ENCODE measurements at regions not wholly inside any gene's neighbourhood (a gene's known extent, or its start where the extent isn't known, plus 50 kb on each side); places are given as distances from the start of the nearest gene placed in this dataset.
"Not testable (repeated sequence)": the region's sequence is repeated elsewhere in the genome, so short reads cannot be mapped to it uniquely, and the experiment has no call there.

DNA sequence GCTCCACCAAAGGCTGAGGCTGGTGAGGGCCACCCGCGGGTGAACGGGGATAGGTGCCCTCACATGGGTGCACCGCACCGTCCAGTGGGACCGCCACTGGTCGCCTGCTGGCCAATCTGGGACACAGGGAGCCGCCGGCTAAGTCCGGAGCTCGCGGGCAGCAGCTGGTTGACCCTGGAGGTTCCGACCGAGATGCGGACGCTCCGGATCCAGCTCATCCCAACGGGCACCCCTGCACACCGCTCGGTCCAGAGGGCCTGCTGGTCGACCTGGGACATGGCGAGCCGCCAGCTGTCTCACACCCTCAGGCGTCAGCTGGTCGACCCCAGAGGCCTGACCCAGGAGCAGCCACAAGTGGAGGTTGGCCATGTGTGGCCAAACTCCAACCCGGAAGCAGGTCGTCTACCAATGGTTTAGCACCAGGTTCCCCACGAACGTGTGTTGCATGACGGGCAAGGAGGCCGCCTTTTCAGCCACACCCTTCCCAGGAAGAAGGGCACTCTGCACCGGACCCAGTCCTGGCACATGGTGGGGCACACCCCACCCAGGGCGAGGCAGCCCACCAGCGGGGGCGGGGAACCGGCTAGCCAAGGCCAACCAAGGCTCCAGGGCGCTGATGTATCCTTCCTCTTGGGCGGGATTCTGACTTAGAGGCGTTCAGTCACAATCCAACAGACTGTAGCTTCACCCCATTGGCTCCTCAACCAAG, 746.0 kb upstream of the DEFB115 start:
- DNase-seq = no peak

DNA sequence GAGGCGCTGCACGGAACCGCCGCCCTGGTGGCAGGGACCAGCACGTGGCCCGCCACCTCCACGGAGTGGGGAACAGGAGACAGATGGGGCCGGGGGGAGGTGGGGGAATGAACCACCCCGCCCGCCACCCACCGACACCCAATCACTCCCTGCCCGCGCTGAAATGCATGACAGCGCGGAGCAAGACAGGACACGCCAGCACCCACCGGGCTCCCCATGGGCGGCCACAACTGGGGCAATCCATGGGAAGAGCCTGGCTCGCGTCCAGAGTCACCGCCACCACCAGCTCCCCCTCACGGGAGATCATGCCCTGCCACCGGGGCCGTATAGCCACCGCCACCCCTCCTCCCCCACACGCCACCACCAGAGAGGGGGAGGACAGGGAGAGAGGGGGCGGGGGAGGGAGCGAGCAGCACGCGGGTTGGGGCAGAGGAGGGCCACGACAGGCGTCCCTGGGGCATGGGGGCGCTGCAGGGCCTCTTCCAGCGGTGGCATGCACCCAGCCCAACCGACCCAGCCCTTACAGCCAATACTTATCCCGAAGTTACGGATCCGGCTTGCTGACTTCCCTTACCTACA, 744.3 kb upstream of the DEFB115 start:
- DNase-seq = no peak

- not testable (repeated sequence) for DNase-seq
These were observed 741.5 kb upstream of the DEFB115 start for GRCh38 chr20:30515915-30516314.

DNA sequence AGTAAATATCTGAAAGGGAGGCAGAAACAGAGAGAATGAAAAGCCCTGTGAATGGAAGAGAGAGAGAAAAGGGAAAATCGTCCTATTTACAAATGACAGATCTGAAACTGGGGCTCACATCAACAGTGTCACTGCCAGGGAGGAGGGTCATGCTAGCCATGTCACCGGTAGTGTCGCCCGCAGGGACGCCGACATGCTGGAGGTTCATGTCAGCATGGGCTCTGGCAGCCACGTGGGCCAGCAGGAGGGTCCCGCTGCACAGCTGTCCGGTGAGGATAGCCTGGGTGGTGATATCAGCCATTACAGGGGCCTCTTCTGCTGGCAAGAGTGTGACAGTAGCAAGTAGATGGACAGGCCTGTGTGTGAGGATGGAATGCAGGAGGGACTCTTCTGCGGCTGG, 738.6 kb upstream of the DEFB115 start:
- DNase-seq = not testable (repeated sequence)

DNA sequence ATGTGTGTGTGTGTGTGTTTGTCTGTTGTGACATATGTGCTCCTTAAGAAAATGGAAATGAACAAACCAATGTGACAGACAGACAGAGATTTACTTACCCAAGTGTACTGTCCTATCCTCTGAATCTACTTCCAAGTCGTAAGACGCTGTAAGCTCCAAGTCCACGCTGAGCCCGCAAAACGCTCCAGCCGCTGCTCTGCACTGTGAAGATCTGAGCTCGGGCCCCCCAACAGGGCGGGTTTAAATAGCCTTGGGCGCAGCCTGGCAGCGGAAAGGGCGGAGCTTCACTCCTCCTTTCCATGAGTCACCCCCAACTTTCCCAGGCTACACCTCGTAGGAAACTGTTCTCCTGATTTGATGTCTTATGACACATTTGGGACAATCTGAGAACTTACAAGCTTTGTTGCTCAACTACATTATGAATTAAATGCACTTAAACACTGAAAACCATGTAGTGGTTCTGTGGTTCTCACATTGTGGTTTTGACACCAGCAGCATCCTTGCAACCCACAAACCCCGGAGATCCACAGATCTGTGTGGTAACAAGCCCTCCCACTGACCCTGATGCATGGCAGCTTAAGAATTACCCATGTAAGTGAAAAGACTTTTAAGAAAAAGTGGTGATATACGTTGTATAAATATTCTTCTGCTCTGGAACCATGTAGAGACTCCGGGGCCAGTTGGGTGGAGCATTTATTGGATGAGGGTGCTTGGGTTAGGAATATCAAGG, 735.6 kb upstream of the DEFB115 start:
- DNase-seq = not testable (repeated sequence)

- not testable (repeated sequence) for DNase-seq
These were observed 733.3 kb upstream of the DEFB115 start for GRCh38 chr20:30524155-30524554.

DNA sequence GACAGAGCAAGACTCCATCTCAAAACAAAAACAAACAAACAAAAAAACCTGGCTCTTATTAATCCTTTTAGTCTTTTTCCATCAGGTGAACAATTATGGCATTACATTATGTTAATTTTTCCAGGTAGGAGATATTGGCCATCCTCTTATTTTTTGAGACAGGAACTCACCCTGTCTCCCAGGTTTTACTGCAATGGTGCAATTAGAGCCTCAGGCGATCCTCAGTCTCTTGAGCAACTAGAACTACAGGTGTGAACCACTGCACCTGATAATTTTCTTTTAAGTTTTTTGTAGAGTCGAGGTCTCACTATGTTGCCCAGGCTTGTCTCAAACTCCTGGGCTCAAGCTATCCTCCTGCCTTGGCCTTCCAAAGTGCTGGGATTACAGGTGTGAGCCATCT, 732.7 kb upstream of the DEFB115 start:
- DNase-seq = not testable (repeated sequence)

GRCh38 chr20:30533653-30534052, 723.8 kb upstream of the DEFB115 start:
- not testable (repeated sequence) for DNase-seq

DNA sequence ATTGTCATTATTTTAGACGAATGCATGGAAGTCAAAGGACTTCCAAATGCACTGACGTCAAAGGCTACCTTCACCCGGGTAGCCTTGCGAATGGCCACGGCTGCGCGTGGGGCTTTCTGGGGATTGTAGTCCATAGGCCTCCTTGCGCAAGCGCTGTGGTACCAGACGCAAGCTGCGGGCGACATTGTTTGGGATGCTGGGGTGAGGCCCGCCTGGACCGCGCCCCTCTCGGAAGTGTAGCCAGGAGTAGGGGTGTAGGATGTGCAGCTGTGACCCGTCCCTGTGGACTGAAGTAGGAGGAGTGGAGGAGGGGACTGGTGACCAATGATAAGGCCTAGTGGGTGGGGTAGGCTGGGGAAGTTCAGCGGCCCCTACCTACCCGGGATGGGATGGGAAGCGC, 720.0 kb upstream of the DEFB115 start:
- DNase-seq = not testable (repeated sequence)

GRCh38 chr20:30540330-30541069, 717.0 kb upstream of the DEFB115 start:
- DNase-seq = not testable (repeated sequence)

DNA sequence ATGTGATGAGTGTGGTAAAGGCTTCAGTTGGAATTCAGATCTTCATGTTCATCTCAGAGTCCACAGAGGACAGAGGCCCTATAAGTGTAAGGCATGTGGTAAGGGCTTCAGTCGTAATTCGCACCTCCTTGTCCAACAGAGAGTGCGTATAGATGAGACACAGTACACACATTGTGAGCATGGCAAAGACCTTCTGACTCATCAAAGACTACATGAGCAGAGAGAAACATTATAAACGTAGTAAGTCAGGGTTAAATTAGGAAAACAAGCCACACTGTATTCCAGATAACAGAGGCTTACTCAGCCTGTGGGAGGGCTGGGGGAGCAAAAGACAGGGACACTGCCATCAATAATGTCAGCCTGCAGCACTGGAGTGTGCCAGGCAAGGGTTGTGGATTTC, 706.2 kb upstream of the DEFB115 start:
- DNase-seq = not testable (repeated sequence)

GRCh38 chr20:30556797-30557196, 700.7 kb upstream of the DEFB115 start:
- DNase-seq = not testable (repeated sequence)

DNA sequence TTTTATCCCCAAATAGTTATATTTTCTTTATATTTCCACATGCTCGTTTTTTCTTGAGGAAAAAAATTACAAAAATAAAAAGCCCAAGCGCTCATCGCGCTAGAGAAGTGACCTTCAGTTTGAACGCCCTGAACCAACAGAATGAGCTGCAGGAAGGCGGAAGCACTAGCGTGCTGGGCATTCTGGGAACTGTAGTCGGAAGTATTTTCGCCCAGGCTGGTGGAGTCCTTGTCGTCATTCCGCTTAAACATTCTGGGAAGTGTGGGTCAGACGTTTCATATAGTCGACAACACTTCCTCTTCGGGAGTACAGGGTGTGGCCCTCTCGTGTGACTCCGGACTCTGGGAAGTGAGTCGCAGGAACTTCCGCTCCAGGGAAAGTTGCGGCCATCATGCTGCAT, 692.4 kb upstream of the DEFB115 start:
- DNase-seq = not testable (repeated sequence)

- DNase-seq = not testable (repeated sequence)
These were observed 687.6 kb upstream of the DEFB115 start for GRCh38 chr20:30569867-30570266.

DNA sequence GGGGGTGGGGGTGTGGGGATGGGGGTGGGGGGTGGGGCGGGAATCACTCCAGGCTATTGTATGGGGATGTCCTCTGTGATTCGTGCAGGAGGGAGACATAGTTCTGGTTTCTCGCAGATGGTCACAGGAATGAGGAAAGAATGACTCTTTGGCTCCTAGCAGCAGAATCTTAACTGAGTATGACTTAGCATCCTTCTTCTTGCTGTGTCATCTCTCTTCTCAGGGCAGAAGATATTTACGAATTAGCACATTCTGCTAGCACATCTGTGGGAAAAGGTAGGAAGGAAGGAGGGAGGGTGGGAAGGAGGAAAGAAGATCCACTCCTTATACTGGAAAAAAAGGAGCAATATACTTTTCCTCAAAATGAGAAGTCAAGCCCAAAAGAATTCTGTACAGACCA, 686.8 kb upstream of the DEFB115 start:
- DNase-seq = not testable (repeated sequence)

GRCh38 chr20:30574337-30574736, 683.1 kb upstream of the DEFB115 start:
- not testable (repeated sequence) for DNase-seq

DNA sequence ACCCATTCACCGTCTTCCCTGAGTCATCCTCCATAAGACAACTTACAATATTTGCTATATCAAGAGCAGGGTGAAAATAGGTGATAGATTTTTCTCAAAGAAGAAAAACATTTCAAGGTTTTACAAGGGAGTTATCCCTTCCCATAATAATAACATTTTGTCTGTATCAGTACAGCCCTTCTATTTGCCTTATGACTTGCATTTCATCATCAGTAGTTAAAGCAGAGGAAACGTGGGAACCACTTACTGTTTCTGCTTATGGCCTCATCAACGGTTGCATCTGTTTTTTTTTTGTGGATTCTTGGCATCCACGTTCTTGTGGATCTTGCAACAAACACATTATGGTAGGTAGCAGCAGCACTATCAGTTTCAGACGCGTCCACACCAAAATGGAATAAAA, 678.4 kb upstream of the DEFB115 start:
- not testable (repeated sequence) for DNase-seq

DNA sequence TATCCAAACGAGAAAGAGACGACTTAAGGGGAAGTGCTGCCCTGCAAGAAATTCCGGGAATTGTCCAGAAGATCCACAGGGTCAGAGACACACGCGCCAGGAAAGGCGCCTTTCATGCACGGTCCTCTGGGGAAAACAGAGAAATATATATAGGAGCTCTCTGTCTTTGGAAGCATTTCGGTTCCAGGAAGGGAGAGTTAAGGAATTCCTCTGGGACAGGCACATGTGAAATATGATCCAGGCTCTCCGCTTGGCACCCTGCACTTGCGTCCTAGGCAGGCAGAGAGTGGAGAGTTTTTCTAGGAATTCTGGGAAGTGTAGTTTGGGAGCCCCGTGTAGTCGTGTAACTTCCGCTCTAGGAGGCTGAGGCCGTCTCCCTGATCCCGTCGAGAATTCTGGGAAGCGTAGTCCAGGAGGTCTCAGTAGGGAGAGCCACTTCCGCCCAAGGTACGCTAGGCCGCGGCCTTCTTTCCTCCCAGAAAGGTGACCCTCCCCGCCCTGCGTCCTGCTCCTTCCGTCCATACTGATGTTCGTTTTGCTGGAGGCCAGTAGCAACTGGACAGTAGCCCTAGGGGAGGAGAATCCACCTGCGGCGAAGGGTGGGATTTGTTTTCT, 677.5 kb upstream of the DEFB115 start:
- DNase-seq = peak; percentile 8

- DNase-seq = not testable (repeated sequence)
These were observed 675.6 kb upstream of the DEFB115 start for GRCh38 chr20:30581839-30582238.

- DNase-seq = not testable (repeated sequence)
These were observed 673.1 kb upstream of the DEFB115 start for GRCh38 chr20:30584403-30584802.

DNA sequence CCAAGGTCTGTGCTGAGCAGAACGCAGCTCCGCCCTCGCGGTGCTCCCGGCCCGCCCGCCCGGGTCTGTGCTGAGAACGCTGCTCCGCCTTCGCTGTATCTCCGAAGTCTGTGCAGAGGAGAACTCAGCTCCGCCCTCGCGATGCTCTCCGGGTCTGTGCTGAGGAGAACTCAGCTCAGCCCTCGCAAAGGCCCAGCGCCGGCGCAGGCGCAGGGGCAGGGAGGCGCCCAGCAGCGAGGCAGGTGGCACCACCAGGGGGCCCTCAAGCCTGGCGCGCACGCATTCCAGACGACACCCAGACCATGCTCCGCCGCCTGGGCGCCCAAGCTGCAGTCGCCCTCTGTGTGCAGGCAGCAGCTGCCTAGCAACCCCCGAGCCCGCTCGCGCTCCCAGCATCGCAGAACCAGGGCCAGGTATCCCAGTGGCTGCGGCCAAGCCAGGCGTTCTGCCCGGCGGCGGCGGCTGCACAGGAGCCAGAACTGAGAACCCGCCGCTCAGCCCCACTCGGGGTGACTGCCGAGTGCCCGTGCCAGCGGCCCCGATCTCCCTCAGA, 672.1 kb upstream of the DEFB115 start:
- peak; percentile 1 for DNase-seq

DNA sequence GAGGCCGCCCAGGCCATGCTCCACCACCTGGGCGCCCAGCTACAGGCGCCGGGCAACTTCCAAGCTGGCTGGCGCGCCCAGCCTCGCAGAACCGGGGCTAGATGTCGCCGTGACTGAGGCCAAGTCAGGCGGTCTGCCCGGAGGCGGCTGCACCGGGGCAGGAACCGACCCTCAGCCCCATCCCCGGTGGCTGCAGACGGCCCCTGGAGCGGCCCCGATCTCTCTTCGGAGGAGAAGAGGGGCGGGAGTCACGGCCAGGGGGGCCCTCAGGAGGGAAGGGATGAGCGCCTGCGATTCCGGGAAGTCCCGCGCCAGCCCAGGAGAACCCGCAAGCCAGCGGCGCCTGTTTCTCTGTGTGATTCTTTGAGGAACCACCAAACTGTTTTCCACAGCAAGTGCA, 671.3 kb upstream of the DEFB115 start:
- not testable (repeated sequence) for DNase-seq

All from hindlimb muscle (tissue), 1 donor.